PC-3 (cell line): ENCODE measurements at regions not wholly inside any gene's neighbourhood (a gene's known extent, or its start where the extent isn't known, plus 50 kb on each side); places are given as distances from the start of the nearest gene placed in this dataset.

Experiments used
- CTCF ChIP-seq: fragments of 300-600 bp; sonication (generic); conservative IDR thresholded peaks from 2 replicates; pipeline ENCODE4 v1.5.1; 2017; ENCODE audit warnings: antibody characterized with exemption, low read depth, mild to moderate bottlenecking, low read length
- EZH2phosphoT487 ChIP-seq: fragments of 300-600 bp; sonication (generic); IDR thresholded peaks from 2 replicates; pipeline ENCODE4 v1.6.1; 2018; ENCODE audit warnings: mild to moderate bottlenecking, antibody characterized with exemption, low read length, borderline replicate concordance

- TF ChIP-seq CTCF (no peak), EZH2phosphoT487 (no peak)
Measured at GRCh38 chr22:22040472-22040871, 57.9 kb upstream of the TOP3B start.
